Stimulated activated CD4-positive, alpha-beta T cell treated with anti-CD3 and anti-CD28 coated beads, Interleukin-15, amount 100 ng/mL, for 48 hours (primary cell): ENCODE measurements at regions not wholly inside any gene's neighbourhood (a gene's known extent, or its start where the extent isn't known, plus 50 kb on each side); places are given as distances from the start of the nearest gene placed in this dataset.
"Not testable (repeated sequence)": the region's sequence is repeated elsewhere in the genome, so short reads cannot be mapped to it uniquely, and the experiment has no call there.

Source experiments
- DNase-seq, 2 donors: peaks; one replicate each; pipeline ENCODE4 v3.0.0-alpha.2; 2020; ENCODE audit warnings: low read depth in 2 of 2

GRCh38 chr4:149045731-149046130 is 603.5 kb upstream of the NR3C2 start:
- no peak for DNase-seq

- not testable (repeated sequence) for DNase-seq
Observed at GRCh38 chr4:149039786-149040185, 597.6 kb upstream of the NR3C2 start.

- DNase-seq: no peak
Observed at GRCh38 chr4:149031399-149031798, 589.2 kb upstream of the NR3C2 start.

- DNase-seq: no peak
Observed at GRCh38 chr4:149029056-149029651, 586.9 kb upstream of the NR3C2 start.

GRCh38 chr4:149026696-149027095 is 584.5 kb upstream of the NR3C2 start:
- no peak for DNase-seq

- DNase-seq: no peak
Observed at GRCh38 chr4:149017002-149017734, 575.0 kb upstream of the NR3C2 start.

GRCh38 chr4:149009223-149009622 is 567.0 kb upstream of the NR3C2 start:
- no peak for DNase-seq

- DNase-seq: no peak
Observed at GRCh38 chr4:149008415-149009025, 566.3 kb upstream of the NR3C2 start.

- no peak for DNase-seq
Observed at GRCh38 chr4:149005191-149005590, 563.0 kb upstream of the NR3C2 start.

- no peak for DNase-seq
Observed at GRCh38 chr4:148999924-149000323, 557.7 kb upstream of the NR3C2 start.

- no peak for DNase-seq
Observed at GRCh38 chr4:148998719-148999118, 556.5 kb upstream of the NR3C2 start.

GRCh38 chr4:148986951-148987350 is 544.7 kb upstream of the NR3C2 start:
- no peak for DNase-seq

- no peak for DNase-seq
Observed at GRCh38 chr4:148984951-148985350, 542.7 kb upstream of the NR3C2 start.

GRCh38 chr4:148982200-148982599 is 540.0 kb upstream of the NR3C2 start:
- DNase-seq: no peak

GRCh38 chr4:148980782-148981480 is 538.7 kb upstream of the NR3C2 start:
- no peak for DNase-seq

- no peak for DNase-seq
Observed at GRCh38 chr4:148978301-148978700, 536.1 kb upstream of the NR3C2 start.

- DNase-seq: no peak
Observed at GRCh38 chr4:148975464-148975863, 533.2 kb upstream of the NR3C2 start.

- no peak for DNase-seq
Observed at GRCh38 chr4:148965080-148965479, 522.9 kb upstream of the NR3C2 start.

GRCh38 chr4:148964456-148964855 is 522.2 kb upstream of the NR3C2 start:
- DNase-seq: no peak

GRCh38 chr4:148962539-148963290 is 520.5 kb upstream of the NR3C2 start:
- DNase-seq: no peak

- no peak for DNase-seq
Observed at GRCh38 chr4:148961526-148961925, 519.3 kb upstream of the NR3C2 start.

GRCh38 chr4:148958317-148958716 is 516.1 kb upstream of the NR3C2 start:
- DNase-seq: no peak
